GM19468 (cell line): ENCODE measurements at regions not wholly inside any gene's neighbourhood (a gene's known extent, or its start where the extent isn't known, plus 50 kb on each side); places are given as distances from the start of the nearest gene placed in this dataset.

ENCODE experiments used
- ATAC-seq: cut with Tn5 transposase; IDR thresholded peaks from one replicate; pipeline ENCODE4 v1.9.1; 2021; ENCODE audit warnings: mild to moderate bottlenecking, moderate library complexity, moderate number of reproducible peaks; ENCODE audit not compliant: unreplicated experiment; ENCODE audit errors: extremely low read depth

DNA sequence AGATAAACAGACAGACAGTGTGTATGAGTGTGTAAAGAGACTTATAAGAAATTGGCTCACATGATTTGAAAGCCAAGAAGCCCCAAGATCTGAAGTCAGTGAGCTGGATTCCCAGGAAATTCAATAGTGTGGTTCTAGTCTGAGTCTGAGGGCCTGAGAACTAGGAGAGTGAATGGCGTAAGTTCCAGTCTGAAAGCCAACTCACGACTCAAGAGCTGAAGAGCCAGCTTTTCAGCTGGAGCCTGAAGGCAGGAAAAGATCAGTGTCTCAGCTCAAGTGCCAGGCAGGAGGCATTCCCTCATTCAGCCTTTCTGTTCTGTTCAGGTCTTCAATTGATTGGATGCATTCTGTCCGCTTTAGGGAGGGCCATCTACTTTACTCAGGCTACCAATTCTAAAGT is 257.2 kb downstream of the PLPP3 start:
- no peak for ATAC-seq

DNA sequence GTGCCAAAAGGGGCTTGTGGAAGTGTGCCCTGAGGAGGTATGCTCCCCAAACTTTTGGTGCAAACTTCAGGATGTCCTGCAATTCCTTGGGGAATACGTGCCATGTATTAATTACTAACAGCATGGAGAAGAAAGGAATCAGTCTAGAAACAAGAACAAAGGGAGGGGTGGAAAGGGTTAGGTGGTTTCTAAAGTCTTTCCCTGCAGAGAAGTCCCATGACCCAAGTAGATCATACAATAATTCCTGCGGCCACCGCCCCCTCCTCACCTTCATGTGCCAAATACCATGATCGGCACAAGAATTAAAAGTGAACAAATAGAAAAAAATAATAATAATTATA is 258.2 kb downstream of the PLPP3 start:
- no peak for ATAC-seq

- ATAC-seq, result no peak
These were observed 258.8 kb downstream of the PLPP3 start for GRCh38 chr1:56320464-56321149.

DNA sequence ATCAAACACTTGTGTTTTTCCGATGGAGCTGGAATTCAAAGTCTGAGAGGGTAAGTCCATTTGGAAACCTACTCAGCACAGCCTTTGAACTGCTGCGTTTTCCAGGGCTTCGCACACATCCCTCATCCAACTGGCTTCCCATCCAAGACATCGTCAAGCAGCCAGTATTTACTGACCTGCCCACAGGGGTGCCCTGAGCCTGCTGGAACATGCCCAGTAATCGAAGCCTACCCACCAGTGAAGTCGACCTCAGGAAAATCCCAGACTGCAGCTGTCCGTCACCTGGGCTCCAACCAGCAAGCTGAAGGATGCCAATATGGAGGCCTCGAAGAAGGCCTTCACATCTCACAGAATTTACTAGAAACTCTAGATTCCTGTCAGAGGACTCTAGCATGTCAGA is 261.6 kb downstream of the PLPP3 start:
- ATAC-seq, result no peak

DNA sequence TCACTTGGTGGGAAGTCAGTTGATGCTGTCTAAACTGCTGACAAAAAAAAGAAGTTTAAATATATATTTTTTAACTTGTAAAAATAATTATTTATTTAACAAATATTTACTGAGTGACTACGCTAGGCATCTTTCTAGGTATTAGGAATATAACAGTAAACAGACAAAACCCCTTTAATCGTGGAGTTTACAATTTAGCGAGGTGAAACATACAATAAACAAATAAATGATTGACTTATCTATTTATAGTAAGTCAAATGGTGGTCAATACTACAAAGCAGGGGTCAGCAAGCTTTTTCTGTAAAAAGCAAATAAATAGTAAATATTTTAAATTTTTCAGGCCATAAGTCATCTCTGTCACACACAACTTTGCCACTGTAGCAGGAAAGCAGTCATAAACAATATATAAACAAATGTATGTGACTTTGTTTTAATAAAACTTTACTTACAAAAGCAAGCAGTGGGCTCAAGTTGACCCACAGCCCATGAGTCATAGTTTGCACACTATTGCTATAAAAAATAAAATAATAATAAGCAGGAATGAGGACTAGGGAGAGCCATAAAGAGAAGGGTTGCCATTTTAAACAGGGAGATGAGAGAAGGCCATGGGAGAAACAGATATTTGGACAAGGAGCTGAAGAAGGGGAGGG is 263.9 kb downstream of the PLPP3 start:
- ATAC-seq, result no peak

DNA sequence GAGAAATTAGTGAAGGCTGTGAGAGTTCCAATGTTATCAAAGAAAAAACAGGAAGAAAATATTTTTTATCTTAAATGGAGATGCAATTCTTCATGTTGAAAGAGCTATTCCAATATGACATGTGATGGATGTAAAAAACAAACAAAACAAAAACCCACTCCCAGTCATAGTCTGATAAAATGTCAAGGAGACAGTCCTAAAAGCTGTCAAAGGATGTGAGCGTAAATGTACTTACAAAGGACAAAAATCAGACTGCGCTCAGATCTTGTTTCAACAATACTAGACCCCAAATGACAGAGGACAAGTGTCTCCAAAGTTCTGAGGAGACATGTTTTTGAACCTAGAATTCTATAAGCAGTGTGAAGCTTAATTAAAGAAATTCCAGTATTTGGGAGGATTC is 265.8 kb downstream of the PLPP3 start:
- no peak for ATAC-seq

GRCh38 chr1:56311766-56312165 is 267.6 kb downstream of the PLPP3 start:
- ATAC-seq, result no peak

- ATAC-seq, result no peak
These were observed 268.4 kb downstream of the PLPP3 start for GRCh38 chr1:56310945-56311344.

- no peak for ATAC-seq
These were observed 270.3 kb downstream of the PLPP3 start for GRCh38 chr1:56309065-56309464.

- ATAC-seq, result no peak
These were observed 274.4 kb downstream of the PLPP3 start for GRCh38 chr1:56304975-56305374.

GRCh38 chr1:56303805-56304204 is 275.6 kb downstream of the PLPP3 start:
- no peak for ATAC-seq

- no peak for ATAC-seq
These were observed 276.5 kb downstream of the PLPP3 start for GRCh38 chr1:56302878-56303277.

DNA sequence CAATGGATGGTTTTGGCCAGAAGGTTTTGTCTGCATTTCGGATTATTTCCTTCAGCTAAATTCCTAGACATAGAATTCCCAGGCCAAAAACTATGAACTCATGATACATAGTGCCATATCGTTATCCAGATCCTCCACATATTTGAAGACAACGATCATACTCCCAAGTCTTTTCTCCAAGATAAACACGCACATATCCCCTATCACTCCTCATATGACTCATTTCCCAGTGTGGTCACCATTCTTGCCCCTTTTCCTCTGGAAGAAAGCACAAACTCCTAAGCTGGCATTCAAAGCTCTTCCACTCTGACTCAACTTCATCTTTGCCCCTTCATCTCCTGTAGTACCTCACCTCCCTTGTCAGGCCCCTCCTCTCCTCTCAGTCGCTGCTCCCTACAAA is 277.6 kb downstream of the PLPP3 start:
- no peak for ATAC-seq

DNA sequence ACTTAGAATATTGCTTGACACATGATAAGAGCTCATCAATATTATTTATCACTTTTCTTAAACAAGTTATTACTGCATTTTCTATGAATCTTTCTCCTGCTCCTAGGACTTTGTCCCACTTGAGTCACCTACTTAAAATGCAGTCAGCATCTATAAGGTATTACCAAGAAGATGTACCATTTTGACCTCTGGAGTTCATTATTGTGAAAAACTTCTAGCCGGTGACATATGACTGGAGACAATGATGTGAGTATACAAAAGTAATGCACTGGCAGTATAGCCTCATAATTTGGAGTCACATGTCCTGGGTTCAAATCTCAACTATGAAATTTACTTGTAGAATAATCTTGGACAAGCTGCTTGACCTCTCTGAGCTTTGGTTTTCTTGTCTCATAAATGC is 278.5 kb downstream of the PLPP3 start:
- no peak for ATAC-seq

- ATAC-seq, result no peak
These were observed 280.5 kb downstream of the PLPP3 start for GRCh38 chr1:56298866-56299265.

GRCh38 chr1:56297904-56298303 is 281.5 kb downstream of the PLPP3 start:
- no peak for ATAC-seq

DNA sequence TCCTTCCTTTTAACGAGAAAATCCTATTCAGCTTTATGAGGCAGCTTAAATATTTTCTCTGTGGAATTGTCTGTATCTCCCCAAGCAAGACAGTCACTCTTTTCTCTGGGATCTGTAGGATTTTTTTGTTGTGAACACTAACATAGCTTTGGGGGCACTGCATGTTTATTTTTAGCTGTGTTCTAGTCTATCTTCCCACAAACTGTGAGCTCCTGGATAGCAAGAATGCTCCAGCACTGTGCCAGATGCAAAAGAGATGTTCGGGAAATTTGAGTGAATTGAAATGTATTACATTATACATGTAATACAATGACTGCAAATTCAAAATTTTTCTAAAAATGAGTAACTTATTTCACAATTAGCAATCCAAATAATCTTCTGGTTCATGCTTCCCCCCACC is 282.2 kb downstream of the PLPP3 start:
- ATAC-seq, result no peak

DNA sequence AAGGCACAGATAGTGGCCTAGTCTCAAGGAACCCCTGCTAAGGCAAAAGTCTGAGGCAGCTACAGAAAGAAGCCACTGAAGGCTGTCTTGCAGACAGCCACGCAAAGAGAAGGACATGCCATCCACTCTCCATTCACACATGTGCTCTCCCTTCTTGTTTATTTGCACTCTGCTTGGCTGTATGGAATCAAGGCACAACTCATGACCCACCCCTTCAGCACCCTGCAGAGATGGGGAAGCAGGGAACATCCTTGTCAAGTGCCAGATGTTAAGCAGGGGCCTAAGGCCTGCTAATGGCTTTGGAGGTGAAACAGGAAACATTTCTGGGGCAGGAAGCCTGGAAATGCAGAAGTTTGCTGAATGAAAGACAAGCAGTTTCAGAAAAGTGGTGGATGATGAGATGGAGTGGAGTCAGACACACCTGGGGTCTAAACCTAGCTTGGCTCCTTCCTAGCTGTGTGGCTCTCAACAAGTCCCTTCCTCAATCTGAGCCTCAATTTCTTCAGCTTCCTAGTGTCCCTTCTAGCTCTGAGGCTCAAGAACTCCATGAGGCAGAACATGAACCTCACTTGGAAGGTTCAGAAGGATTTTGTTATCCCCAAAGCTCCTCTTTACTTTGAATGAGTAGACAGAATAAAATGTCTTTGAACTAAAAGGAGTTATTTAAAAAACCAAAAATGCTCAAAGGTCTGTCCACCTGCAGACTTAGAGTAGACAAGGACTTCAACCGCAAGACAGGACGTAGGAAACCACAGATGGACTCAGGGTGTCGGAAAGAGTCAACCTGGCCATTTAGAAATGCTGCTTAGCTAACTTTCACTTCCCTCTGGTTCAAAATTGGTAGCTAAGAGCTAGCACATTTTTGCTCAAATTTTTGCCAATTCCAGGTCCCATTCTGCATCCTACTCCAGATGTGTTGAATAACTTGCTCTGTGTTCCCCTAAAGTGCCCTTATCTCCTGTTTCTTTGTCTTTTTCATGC is 283.1 kb downstream of the PLPP3 start:
- ATAC-seq, result no peak

- no peak for ATAC-seq
These were observed 287.9 kb downstream of the PLPP3 start for GRCh38 chr1:56291374-56291919.

GRCh38 chr1:56289260-56289659 is 290.1 kb downstream of the PLPP3 start:
- no peak for ATAC-seq

DNA sequence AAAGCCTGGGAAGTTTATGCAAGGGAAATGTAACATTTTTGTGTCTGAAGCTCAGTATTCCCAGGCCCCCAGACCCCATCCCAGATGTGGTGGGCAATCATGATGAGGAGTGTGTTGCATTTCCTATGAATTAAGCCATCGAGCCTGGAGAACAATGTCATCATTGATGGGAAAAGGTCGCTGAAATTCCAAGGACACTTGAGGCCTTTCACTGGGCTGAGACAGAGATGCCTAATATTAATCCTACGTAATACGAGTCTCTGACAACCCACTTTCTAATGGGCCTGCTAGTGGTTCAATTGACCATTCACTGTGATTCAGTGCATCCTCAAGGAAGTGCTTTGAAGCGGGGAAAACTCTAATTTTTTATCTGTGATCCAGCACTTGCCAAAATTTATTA is 291.6 kb downstream of the PLPP3 start:
- no peak for ATAC-seq
